Mucosa of rectum (tissue), 2 donors: ENCODE measurements at regions not wholly inside any gene's neighbourhood (a gene's known extent, or its start where the extent isn't known, plus 50 kb on each side); places are given as distances from the start of the nearest gene placed in this dataset.

Source experiments
- H3K27ac ChIP-seq, 2 donors: one replicate each; pipeline ENCODE4 v1.7.0; 2013; ENCODE audit warnings: inconsistent platforms in 2 of 2, low read depth in 2 of 2, low read length in 2 of 2
- H3K27me3 ChIP-seq, 2 donors: one replicate each; pipeline ENCODE4 v1.7.0; 2013; ENCODE audit warnings: low read length in 2 of 2; ENCODE audit not compliant: control insufficient read depth in 2 of 2, insufficient read depth in 2 of 2
- H3K36me3 ChIP-seq, 2 donors: one replicate each; pipeline ENCODE4 v1.7.0; 2013; ENCODE audit warnings: low read length in 2 of 2; ENCODE audit not compliant: control insufficient read depth in 2 of 2, insufficient read depth in 2 of 2
- H3K4me1 ChIP-seq, 2 donors: one replicate each; pipeline ENCODE4 v1.7.0; 2013; ENCODE audit warnings: low read length in 2 of 2, mild to moderate bottlenecking in 1 of 2; ENCODE audit not compliant: control insufficient read depth in 2 of 2, insufficient read depth in 2 of 2
- H3K4me3 ChIP-seq, 2 donors: one replicate each; pipeline ENCODE4 v1.7.0; 2013; ENCODE audit warnings: low read length in 2 of 2
- H3K9ac ChIP-seq, 2 donors: one replicate each; pipeline ENCODE4 v1.7.0; 2013; ENCODE audit warnings: low read length in 2 of 2, low read depth in 1 of 2, mild to moderate bottlenecking in 1 of 2
- H3K9me3 ChIP-seq, 2 donors: one replicate each; pipeline ENCODE4 v1.7.0; 2013; ENCODE audit warnings: low read length in 2 of 2; ENCODE audit not compliant: control insufficient read depth in 2 of 2
- donor health status: healthy.
- donor health status: Normal muscosa, but diverticular disease.

DNA sequence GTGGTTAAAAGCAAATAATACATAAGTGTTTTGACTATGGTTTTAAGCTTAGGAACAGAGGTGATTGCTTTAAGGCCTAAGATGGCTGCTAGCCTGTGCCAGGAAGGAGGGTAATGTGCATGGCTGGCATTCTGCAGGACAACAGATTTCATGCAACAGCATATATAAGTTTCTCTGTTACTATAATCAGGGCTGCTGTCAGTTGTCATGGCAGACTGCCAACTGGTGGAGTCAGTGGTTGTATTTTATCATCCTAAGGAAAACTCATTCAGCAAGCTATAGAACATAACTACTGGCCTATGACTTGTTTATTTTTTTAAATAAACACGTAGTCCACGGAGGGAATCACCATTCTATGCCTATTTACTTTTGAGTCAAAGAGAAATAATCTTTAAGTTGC, 77.7 kb upstream of the DCAF8L1 start:
- no peak overlapping the region for H3K4me3 ChIP-seq
- H3K27ac ChIP-seq: no peak overlapping the region
- H3K9ac ChIP-seq: no peak overlapping the region
- H3K9me3 ChIP-seq: peaks cover 0 to 2% of the 10 kb centered on the region in 2 donors
- H3K27me3 ChIP-seq: no peaks in the 10 kb centered on the region
- no peaks in the 10 kb centered on the region for H3K4me1 ChIP-seq
- no peaks in the 10 kb centered on the region for H3K36me3 ChIP-seq

DNA sequence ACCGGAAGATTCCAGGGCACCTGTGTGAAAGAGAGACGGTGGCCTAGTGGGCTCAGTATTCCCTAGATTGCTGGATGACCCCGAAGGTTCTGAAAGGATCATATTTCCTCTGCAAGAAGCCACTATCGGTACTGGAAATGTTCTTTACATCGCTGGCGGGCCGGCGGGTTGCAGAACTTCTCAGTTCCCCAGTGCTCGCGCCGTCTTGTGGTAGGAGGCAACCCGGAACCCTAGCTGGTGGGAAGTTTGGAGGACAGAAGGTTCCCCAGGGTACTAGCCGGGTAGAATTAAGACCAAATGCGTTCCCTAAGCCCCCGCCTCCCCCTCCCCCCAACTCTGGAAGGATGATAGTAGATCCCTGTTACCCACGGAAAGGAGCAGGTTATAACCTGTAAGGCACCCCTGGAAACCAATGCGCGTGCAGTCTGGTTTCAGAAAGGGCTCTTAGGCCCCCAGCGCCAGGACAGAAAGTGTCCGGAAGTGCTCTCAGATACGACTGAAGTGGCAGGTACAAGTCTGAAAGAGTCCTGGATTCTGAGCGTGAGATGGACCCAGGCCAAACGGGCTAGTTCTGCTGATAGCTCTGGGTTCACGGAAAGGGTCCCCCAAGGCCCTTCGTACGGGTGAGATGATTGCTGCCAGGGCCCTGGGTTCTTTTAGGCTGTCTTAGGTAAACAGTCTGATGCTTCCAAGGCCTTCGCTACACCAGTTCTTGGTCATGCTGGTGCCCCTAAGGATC, 61.7 kb upstream of the DCAF8L1 start:
- Histone ChIP-seq H3K27me3 (no peaks in the 10 kb centered on the region), H3K36me3 (no peaks in the 10 kb centered on the region), H3K9me3 (no peaks in the 10 kb centered on the region), H3K27ac (no peak overlapping the region), H3K4me3 (no peak overlapping the region), H3K4me1 (no peaks in the 10 kb centered on the region), H3K9ac (no peak overlapping the region)

DNA sequence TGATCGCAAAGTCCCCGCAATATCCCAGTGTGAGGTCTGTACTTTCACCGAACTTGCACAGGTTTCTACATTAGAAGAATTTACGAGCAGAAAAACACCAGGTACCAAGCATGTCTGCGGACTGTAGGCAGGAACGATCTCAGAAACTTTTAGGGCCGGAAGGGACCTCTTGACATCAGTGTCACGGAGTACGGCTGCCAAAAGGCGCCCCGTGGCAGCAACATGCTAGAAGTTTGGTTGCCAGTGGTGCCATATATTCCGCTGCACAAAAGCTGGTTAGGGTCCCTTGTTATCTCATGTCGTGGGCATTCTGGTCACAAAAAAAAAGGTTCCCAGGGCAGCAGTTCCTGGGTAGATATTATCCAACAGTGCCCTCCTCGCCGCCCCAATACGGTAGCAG, 61.0 kb upstream of the DCAF8L1 start:
- no peaks in the 10 kb centered on the region for H3K4me1 ChIP-seq

DNA sequence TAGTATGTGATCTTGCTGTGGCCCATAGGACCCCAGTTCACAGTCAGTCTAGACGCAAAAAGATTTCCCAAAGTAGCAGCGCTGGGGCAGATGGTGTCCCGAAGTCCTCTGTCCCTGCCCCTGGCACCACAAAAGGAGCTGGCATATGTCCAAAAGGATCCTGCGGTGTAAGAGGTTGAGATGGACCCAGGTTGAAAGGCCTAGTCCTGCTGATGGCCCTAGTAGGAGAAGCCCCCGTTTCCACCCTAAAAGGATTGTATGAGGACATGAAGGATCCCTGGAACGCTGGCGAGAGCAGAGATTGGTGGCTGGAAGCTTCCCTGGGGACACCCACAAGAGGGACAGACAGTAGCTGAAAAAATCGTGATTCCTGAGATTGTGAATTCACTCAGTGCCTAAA, 58.0 kb upstream of the DCAF8L1 start:
- Histone ChIP-seq H3K9ac (no peak overlapping the region), H3K36me3 (no peaks in the 10 kb centered on the region), H3K27ac (no peak overlapping the region), H3K4me3 (no peak overlapping the region), H3K27me3 (no peaks in the 10 kb centered on the region), H3K4me1 (no peaks in the 10 kb centered on the region), H3K9me3 (no peaks in the 10 kb centered on the region)

More for the DNA sequence above, 61.0 kb upstream of the DCAF8L1 start:
- Histone ChIP-seq H3K9me3 (no peaks in the 10 kb centered on the region), H3K9ac (no peak overlapping the region), H3K27me3 (no peaks in the 10 kb centered on the region), H3K36me3 (no peaks in the 10 kb centered on the region), H3K4me3 (no peak overlapping the region), H3K27ac (no peak overlapping the region)
